ENCODE measurements at regions not wholly inside any gene's neighbourhood (a gene's known extent, or its start where the extent isn't known, plus 50 kb on each side); places are given as distances from the start of the nearest gene placed in this dataset.

GRCh38 chr11:87397011-87397865 lies 359.5 kb downstream of the TMEM135 start:
- no peak for TF ChIP-seq CEBPB (IDR thresholded peaks at IDR 0.05; ENCODE audit: low read depth)
- no peak for TF ChIP-seq POLR2AphosphoS5 (IDR thresholded peaks at IDR 0.05; ENCODE audit: low read depth, low read length)
- no peak for TF ChIP-seq YY1 (IDR thresholded peaks at IDR 0.05; ENCODE audit: extremely low read depth, insufficient replicate concordance, low read depth, low read length)
- TF ChIP-seq ELF1 (IDR thresholded peaks at IDR 0.05; ENCODE audit: borderline replicate concordance, low read depth): no peak
- TF ChIP-seq SP1 (IDR thresholded peaks at IDR 0.05; ENCODE audit: low read depth): no peak
- no peak for TF ChIP-seq EZH2 (IDR thresholded peaks at IDR 0.05)
- TF ChIP-seq POLR2A (IDR thresholded peaks at IDR 0.05; ENCODE audit: borderline replicate concordance, extremely low read depth, insufficient read depth, insufficient read length): no peak
- TF ChIP-seq, protein P1, sequence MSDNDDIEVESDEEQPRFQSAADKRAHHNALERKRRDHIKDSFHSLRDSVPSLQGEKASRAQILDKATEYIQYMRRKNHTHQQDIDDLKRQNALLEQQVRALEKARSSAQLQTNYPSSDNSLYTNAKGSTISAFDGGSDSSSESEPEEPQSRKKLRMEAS (IDR thresholded peaks at IDR 0.05): no peak
- TF ChIP-seq JUND (IDR thresholded peaks at IDR 0.05): no peak
- no peak for TF ChIP-seq ZFX (IDR thresholded peaks at IDR 0.05)
- no peak for TF ChIP-seq SRF (IDR thresholded peaks at IDR 0.05; ENCODE audit: low read depth)
- TF ChIP-seq CBX3 (IDR thresholded peaks at IDR 0.05; ENCODE audit: low read depth): no peak
- TF ChIP-seq, protein P2, sequence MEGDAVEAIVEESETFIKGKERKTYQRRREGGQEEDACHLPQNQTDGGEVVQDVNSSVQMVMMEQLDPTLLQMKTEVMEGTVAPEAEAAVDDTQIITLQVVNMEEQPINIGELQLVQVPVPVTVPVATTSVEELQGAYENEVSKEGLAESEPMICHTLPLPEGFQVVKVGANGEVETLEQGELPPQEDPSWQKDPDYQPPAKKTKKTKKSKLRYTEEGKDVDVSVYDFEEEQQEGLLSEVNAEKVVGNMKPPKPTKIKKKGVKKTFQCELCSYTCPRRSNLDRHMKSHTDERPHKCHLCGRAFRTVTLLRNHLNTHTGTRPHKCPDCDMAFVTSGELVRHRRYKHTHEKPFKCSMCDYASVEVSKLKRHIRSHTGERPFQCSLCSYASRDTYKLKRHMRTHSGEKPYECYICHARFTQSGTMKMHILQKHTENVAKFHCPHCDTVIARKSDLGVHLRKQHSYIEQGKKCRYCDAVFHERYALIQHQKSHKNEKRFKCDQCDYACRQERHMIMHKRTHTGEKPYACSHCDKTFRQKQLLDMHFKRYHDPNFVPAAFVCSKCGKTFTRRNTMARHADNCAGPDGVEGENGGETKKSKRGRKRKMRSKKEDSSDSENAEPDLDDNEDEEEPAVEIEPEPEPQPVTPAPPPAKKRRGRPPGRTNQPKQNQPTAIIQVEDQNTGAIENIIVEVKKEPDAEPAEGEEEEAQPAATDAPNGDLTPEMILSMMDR (IDR thresholded peaks at IDR 0.05 in 2 of 3, conservative IDR thresholded peaks at IDR 0.05 in 1 of 3; ENCODE audit: borderline replicate concordance in 1 of 3, insufficient read depth in 1 of 3, low read depth in 2 of 3, low read length in 2 of 3): no peak
- POLR2A ChIA-PET: no interaction called here
- no peaks in the 10 kb centered on the region for H3K79me2 ChIP-seq (ENCODE audit: insufficient read depth, low read length)
- no peak overlapping the region for H3K4me2 ChIP-seq (ENCODE audit: low read length)
- H4K20me1 ChIP-seq (ENCODE audit: insufficient read depth): no peaks in the 10 kb centered on the region
- no peaks in the 10 kb centered on the region for H3K4me1 ChIP-seq (ENCODE audit: control insufficient read depth in 1 of 2, insufficient read depth in 2 of 2, low read length in 2 of 2)
- H3K9me2 ChIP-seq (ENCODE audit: insufficient read depth): no peaks in the 10 kb centered on the region
- no peak overlapping the region for H3K4me3 ChIP-seq (replicated peaks in 1 of 2; ENCODE audit: low read depth in 1 of 2, low read length in 2 of 2)
- no peaks in the 10 kb centered on the region for H3K27me3 ChIP-seq (ENCODE audit: insufficient read depth, low read length)
- RAD21 ChIA-PET (ENCODE audit: low non-redundant PET in 1 of 2, low total read pairs in 2 of 2, uncharacterized antibody in 2 of 2, unreplicated experiment in 2 of 2): no interaction called here
- H2AFZ ChIP-seq (ENCODE audit: low read depth, low read length, poor library complexity, severe bottlenecking): no peak overlapping the region
- H3K36me3 ChIP-seq (ENCODE audit: control insufficient read depth in 1 of 2, insufficient read depth in 2 of 2, low read length in 2 of 2): no peaks in the 10 kb centered on the region
- no peaks in the 10 kb centered on the region for H3K9me3 ChIP-seq (ENCODE audit: control insufficient read depth in 1 of 2, insufficient read depth in 1 of 2, low read depth in 1 of 2, low read length in 2 of 2)
- no TSS peak for BruUV-seq (replicated peaks)
- H3K9ac ChIP-seq (ENCODE audit: low read length): no peak overlapping the region
- ATAC-seq (no peak), DNase-seq (ENCODE audit: low read depth, low spot score) (no peak)
- no peak overlapping the region for H3K27ac ChIP-seq (ENCODE audit: low read depth, low read length)
- CTCF ChIA-PET: interaction anchor here (1.2 kb wide), 1 partner anchor 24 kb away, joined by 3 read pairs; no protein-coding TSS in a partner anchor
- intact Hi-C loops (cut with micrococcal nuclease): no loop called here

Data from HCT116 (cell line).